Testis (tissue), 2 donors: ENCODE measurements at regions not wholly inside any gene's neighbourhood (a gene's known extent, or its start where the extent isn't known, plus 50 kb on each side); places are given as distances from the start of the nearest gene placed in this dataset.

Experiments
- DNase-seq: peaks from one replicate; pipeline ENCODE4 v3.0.0-alpha.2; 2019
- H3K27ac ChIP-seq, 2 donors: fragments of 200-600 bp; sonication (generic); one replicate each; pipeline ENCODE4 v1.5.1; 2019
- H3K27me3 ChIP-seq: fragments of 200-600 bp; sonication (generic); one replicate; pipeline ENCODE4 v1.5.1; 2019
- H3K36me3 ChIP-seq: fragments of 200-600 bp; sonication (generic); one replicate; pipeline ENCODE4 v1.5.1; 2017; ENCODE audit warnings: low read depth; ENCODE audit errors: missing control alignments
- H3K4me1 ChIP-seq: fragments of 200-600 bp; sonication (generic); one replicate; pipeline ENCODE4 v1.5.1; 2019
- H3K4me3 ChIP-seq, 2 donors: fragments of 200-600 bp; sonication (generic); one replicate each; pipeline ENCODE4 v1.5.1; 2017 to 2019
- H3K9me3 ChIP-seq: fragments of 200-600 bp; sonication (generic); one replicate; pipeline ENCODE4 v1.5.1; 2017
- CTCF ChIP-seq, 3 experiments: fragments of 450-650 bp in 2 of 3; fragments of 200-600 bp in 1 of 3; sonication (generic) in 1 of 3; IDR thresholded peaks; one replicate each; pipeline ENCODE4 v1.5.1; 2016 to 2019; ENCODE audit warnings: antibody characterized with exemption in 3 of 3, mild to moderate bottlenecking in 2 of 3, moderate library complexity in 1 of 3
- POLR2A ChIP-seq: fragments of 450-650 bp; IDR thresholded peaks from one replicate; pipeline ENCODE4 v1.6.1; 2017; ENCODE audit warnings: antibody characterized with exemption, mild to moderate bottlenecking, moderate library complexity
- WGBS, 2 donors: methylation state at CpG; one replicate each; pipeline ENCODE4 v1.1.5; 2018; 5-methylcytosine and 5-hydroxymethylcytosine counted together
- intact Hi-C: fragments of 100-400 bp; cut with DNase I; formaldehyde crosslinking; loops from one replicate; pipeline ENCODE4 v1.15.1; 2023; ENCODE audit warnings: low total_unique reads

- Histone ChIP-seq H3K27me3 (no peaks in the 10 kb centered on the region), H3K4me3 (no peak overlapping the region), H3K36me3 (no peaks in the 10 kb centered on the region), H3K9me3 (no peaks in the 10 kb centered on the region), H3K27ac (no peak overlapping the region), H3K4me1 (no peaks in the 10 kb centered on the region)
- intact Hi-C loops, result no loop called here
- DNase-seq, result no peak
- TF ChIP-seq CTCF (IDR thresholded peaks at IDR 0.05) (no peak), POLR2A (no peak)
These were observed 249.7 kb downstream of the C1orf94 start for GRCh38 chr1:34426325-34426896.

GRCh38 chr1:34427170-34427569, 250.5 kb downstream of the C1orf94 start:
- intact Hi-C loops, result no loop called here
- H3K27ac ChIP-seq, result no peak overlapping the region
- TF ChIP-seq CTCF (IDR thresholded peaks at IDR 0.05) (no peak), POLR2A (no peak)
- H3K4me1 ChIP-seq, result no peaks in the 10 kb centered on the region
- no peaks in the 10 kb centered on the region for H3K36me3 ChIP-seq
- no peak overlapping the region for H3K4me3 ChIP-seq
- no peaks in the 10 kb centered on the region for H3K9me3 ChIP-seq
- WGBS, 2 donors, result 98% methylated on average over 4 of the region's 4 CpGs; no CpG with 5 or more reads in 1 of the 2 donors
- no peaks in the 10 kb centered on the region for H3K27me3 ChIP-seq
- no peak for DNase-seq

- Histone ChIP-seq H3K4me3 (no peak overlapping the region), H3K4me1 (no peaks in the 10 kb centered on the region), H3K9me3 (no peaks in the 10 kb centered on the region), H3K36me3 (no peaks in the 10 kb centered on the region), H3K27me3 (no peaks in the 10 kb centered on the region), H3K27ac (no peak overlapping the region)
- no peak for TF ChIP-seq POLR2A
- no peak for TF ChIP-seq CTCF (IDR thresholded peaks at IDR 0.05)
- intact Hi-C loops, result no loop called here
- 81 to 84% methylated on average over 5 of the region's 5 CpGs for WGBS, 2 donors
- DNase-seq, result no peak
These were observed 256.4 kb downstream of the C1orf94 start for GRCh38 chr1:34433099-34433498.

- Histone ChIP-seq H3K4me3 (no peak overlapping the region), H3K9me3 (no peaks in the 10 kb centered on the region), H3K36me3 (no peaks in the 10 kb centered on the region), H3K4me1 (no peaks in the 10 kb centered on the region), H3K27ac (no peak overlapping the region), H3K27me3 (no peaks in the 10 kb centered on the region)
- TF ChIP-seq CTCF (IDR thresholded peaks at IDR 0.05) (no peak), POLR2A (no peak)
- DNase-seq, result no peak
- WGBS, 2 donors, result 74 to 88% methylated on average over 3 of the region's 3 CpGs
- intact Hi-C loops, result no loop called here
These were observed 260.1 kb downstream of the C1orf94 start for GRCh38 chr1:34436836-34437235.

GRCh38 chr1:34441259-34442069, 264.8 kb downstream of the C1orf94 start:
- H3K27me3 ChIP-seq, result no peaks in the 10 kb centered on the region
- H3K4me1 ChIP-seq, result no peaks in the 10 kb centered on the region
- 21 to 24% methylated on average over 19 of the region's 19 CpGs for whole genome bisulfite sequencing, 2 donors
- no peak overlapping the region for H3K4me3 ChIP-seq
- H3K36me3 ChIP-seq, result no peaks in the 10 kb centered on the region
- TF ChIP-seq CTCF (IDR thresholded peaks at IDR 0.05) (no peak), POLR2A (no peak)
- intact Hi-C loops, result no loop called here
- H3K9me3 ChIP-seq, result no peaks in the 10 kb centered on the region
- no peak overlapping the region for H3K27ac ChIP-seq
- no peak for DNase-seq
